Mesendoderm (in vitro differentiated cells): ENCODE measurements at regions not wholly inside any gene's neighbourhood (a gene's known extent, or its start where the extent isn't known, plus 50 kb on each side); places are given as distances from the start of the nearest gene placed in this dataset. TPM values are rescaled to one million over a fixed set of nuclear protein-coding genes. Genes with fewer than 3 reads are reported as not detected.

Experiments
- small RNA-seq: library from polyadenylated mRNA; stranded (forward); fragments of <200 nt; extraction: miRNeasy Mini kit (QIAGEN cat#:217004); gene quantifications from one replicate; pipeline ENCODE3, GENCODE V24; 2013; ENCODE audit not compliant: insufficient read depth

Small RNA genes in the stretch of these regions (small RNA-seq; reads per million reads assigned to genes)
- not detected for gene RF00017
